Endodermal cell (in vitro differentiated cells): ENCODE measurements at regions not wholly inside any gene's neighbourhood (a gene's known extent, or its start where the extent isn't known, plus 50 kb on each side); places are given as distances from the start of the nearest gene placed in this dataset.
A peak's percentile ranks its signal among the peaks of the same experiment; 100 is the strongest.

ENCODE experiments used
- DNase-seq: peaks from one replicate; pipeline ENCODE4 v3.0.0-alpha.2; 2017
- H3K27ac ChIP-seq: 2 replicates; pipeline ENCODE4 v1.5.1; 2013; ENCODE audit warnings: mild to moderate bottlenecking, low read depth, low read length, moderate library complexity
- H3K27me3 ChIP-seq: 2 replicates; pipeline ENCODE4 v1.6.1; 2013; ENCODE audit warnings: mild to moderate bottlenecking, low read length, moderate library complexity; ENCODE audit not compliant: insufficient read depth, control insufficient read depth, poor library complexity, severe bottlenecking
- H3K36me3 ChIP-seq: 2 replicates; pipeline ENCODE4 v1.7.0; 2013; ENCODE audit warnings: mild to moderate bottlenecking, low read length, moderate library complexity; ENCODE audit not compliant: control insufficient read depth, insufficient read depth
- H3K4me1 ChIP-seq: one replicate; pipeline ENCODE4 v1.7.0; 2013; ENCODE audit warnings: low read length; ENCODE audit not compliant: control insufficient read depth, insufficient read depth
- H3K4me3 ChIP-seq: 2 replicates; pipeline ENCODE4 v1.5.1; 2013; ENCODE audit warnings: mild to moderate bottlenecking, low read length, moderate library complexity
- H3K9ac ChIP-seq: 2 replicates; pipeline ENCODE4 v1.6.1; 2013; ENCODE audit warnings: mild to moderate bottlenecking, low read length, moderate library complexity; ENCODE audit not compliant: poor library complexity, severe bottlenecking; ENCODE audit errors: extremely low read depth
- H3K9me3 ChIP-seq: 2 replicates; pipeline ENCODE4 v1.6.1; 2013; ENCODE audit warnings: mild to moderate bottlenecking, low read length, moderate library complexity; ENCODE audit not compliant: control insufficient read depth
- H3K27ac Mint-ChIP-seq: 2 replicates; pipeline ENCODE4 v1.8.0; 2020; ENCODE audit warnings: mixed read lengths
- H3K27me3 Mint-ChIP-seq: 2 replicates; pipeline ENCODE4 v1.8.0; 2021; ENCODE audit warnings: mild to moderate bottlenecking, mixed read lengths; ENCODE audit not compliant: insufficient read depth
- H3K36me3 Mint-ChIP-seq: 2 replicates; pipeline ENCODE4 v1.8.0; 2020; ENCODE audit warnings: low read depth, mixed read lengths
- H3K4me1 Mint-ChIP-seq: 2 replicates; pipeline ENCODE4 v1.8.0; 2020; ENCODE audit warnings: mixed read lengths
- H3K4me3 Mint-ChIP-seq: 2 replicates; pipeline ENCODE4 v1.8.0; 2020; ENCODE audit warnings: mild to moderate bottlenecking, moderate library complexity, mixed read lengths
- H3K9me3 Mint-ChIP-seq: 2 replicates; pipeline ENCODE4 v1.8.0; 2020; ENCODE audit warnings: mild to moderate bottlenecking, mixed read lengths
- CTCF ChIP-seq: fragments of 200-600 bp; sonication (generic); conservative IDR thresholded peaks from 2 replicates; pipeline ENCODE4 v1.5.0; 2021; ENCODE audit warnings: antibody characterized with exemption, mild to moderate bottlenecking
- WGBS, 2 experiments: methylation state at CpG; one replicate each; pipeline versions ENCODE4 v1.1.5 to v1.1.7; 2013; ENCODE audit warnings: missing lambda C conversion rate in 2 of 2, mixed read lengths in 1 of 2; ENCODE audit not compliant: insufficient coverage in 1 of 2, insufficient read length in 1 of 2; 5-methylcytosine and 5-hydroxymethylcytosine counted together

GRCh38 chr4:129342819-129343408 is 247.0 kb downstream of the C4orf33 start:
- Histone ChIP-seq H3K4me3 (no peak overlapping the region), H3K36me3 (no peaks in the 10 kb centered on the region), H3K9ac (no peak overlapping the region), H3K27ac (no peak overlapping the region), H3K4me1 (no peaks in the 10 kb centered on the region), H3K9me3 (no peaks in the 10 kb centered on the region), H3K27me3 (no peaks in the 10 kb centered on the region)
- Mint-ChIP-seq H3K9me3 (peaks cover 3% of the 10 kb centered on the region), H3K27ac (no peak overlapping the region), H3K4me1 (peaks cover 6% of the 10 kb centered on the region), H3K27me3 (peaks cover 3% of the 10 kb centered on the region), H3K4me3 (no peak overlapping the region), H3K36me3 (no peaks in the 10 kb centered on the region)
- WGBS, 2 experiments = 78 to 93% methylated on average over 1 to 2 of the region's 5 CpGs
- DNase-seq = no peak
- TF ChIP-seq CTCF = no peak

DNA sequence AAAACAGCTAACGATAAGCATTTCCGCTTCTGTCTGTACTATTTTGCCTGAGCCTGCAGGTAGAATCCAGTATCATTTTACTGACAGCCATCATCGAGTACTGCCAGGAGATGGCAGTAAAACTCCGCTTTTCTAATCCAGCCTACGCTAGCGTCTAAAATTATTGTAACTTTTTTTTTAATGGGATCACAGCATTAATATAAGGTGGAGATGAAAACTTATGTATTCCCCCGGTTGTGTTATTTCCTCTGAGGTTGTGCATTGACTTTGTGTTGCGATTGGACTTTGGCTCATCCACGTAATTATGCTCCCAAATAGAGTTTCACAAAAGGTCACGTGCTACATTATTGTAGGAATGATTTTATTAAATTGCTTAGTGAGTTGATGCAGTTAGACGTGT is 248.1 kb downstream of the C4orf33 start:
- DNase-seq = peak; percentile 62
- no peak overlapping the region for H3K4me3 Mint-ChIP-seq
- H3K9me3 ChIP-seq = no peaks in the 10 kb centered on the region
- H3K27ac ChIP-seq = no peak overlapping the region
- H3K27ac Mint-ChIP-seq = no peak overlapping the region
- 52 to 55% methylated on average over 11 of the region's 11 CpGs for WGBS, 2 experiments
- no peaks in the 10 kb centered on the region for H3K4me1 ChIP-seq
- H3K36me3 ChIP-seq = no peaks in the 10 kb centered on the region
- peaks cover 3% of the 10 kb centered on the region for H3K9me3 Mint-ChIP-seq
- TF ChIP-seq CTCF = peak; percentile 88
- no peak overlapping the region for H3K4me3 ChIP-seq
- no peak overlapping the region for H3K9ac ChIP-seq
- no peaks in the 10 kb centered on the region for H3K27me3 ChIP-seq
- H3K27me3 Mint-ChIP-seq = peaks cover 3% of the 10 kb centered on the region
- no peaks in the 10 kb centered on the region for H3K36me3 Mint-ChIP-seq
- H3K4me1 Mint-ChIP-seq = peaks cover 6% of the 10 kb centered on the region

DNA sequence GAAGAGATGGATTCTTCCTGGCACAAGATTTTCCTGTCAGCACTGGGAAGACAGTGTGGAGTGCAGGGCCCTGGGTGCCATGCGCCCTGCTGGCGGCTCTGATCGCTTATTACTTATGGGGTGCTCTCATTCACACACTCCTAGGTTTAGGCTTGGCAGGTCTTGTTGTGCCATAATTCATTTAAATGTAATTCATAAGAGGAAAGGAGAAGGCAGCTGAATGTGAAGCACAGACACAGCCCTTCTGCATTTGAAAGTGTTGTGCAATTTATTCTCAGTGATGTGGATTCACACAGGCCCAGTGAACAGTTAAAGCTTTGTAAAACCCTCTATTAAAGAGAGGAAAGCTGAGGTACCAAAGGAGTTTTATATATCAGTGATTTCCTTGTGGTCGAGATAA is 249.7 kb downstream of the C4orf33 start:
- no peaks in the 10 kb centered on the region for H3K27me3 ChIP-seq
- no peaks in the 10 kb centered on the region for H3K4me1 ChIP-seq
- no peak overlapping the region for H3K27ac ChIP-seq
- DNase-seq = no peak
- no peak for TF ChIP-seq CTCF
- H3K4me1 Mint-ChIP-seq = peaks cover 6% of the 10 kb centered on the region
- no peaks in the 10 kb centered on the region for H3K36me3 ChIP-seq
- H3K9ac ChIP-seq = no peak overlapping the region
- H3K9me3 Mint-ChIP-seq = no peaks in the 10 kb centered on the region
- H3K9me3 ChIP-seq = no peaks in the 10 kb centered on the region
- H3K4me3 Mint-ChIP-seq = no peak overlapping the region
- 100% methylated on average over 1 to 3 of the region's 4 CpGs for WGBS, 2 experiments
- peaks cover 3% of the 10 kb centered on the region for H3K27me3 Mint-ChIP-seq
- H3K27ac Mint-ChIP-seq = no peak overlapping the region
- no peak overlapping the region for H3K4me3 ChIP-seq
- H3K36me3 Mint-ChIP-seq = no peaks in the 10 kb centered on the region
